ENCODE measurements at regions not wholly inside any gene's neighbourhood (a gene's known extent, or its start where the extent isn't known, plus 50 kb on each side); places are given as distances from the start of the nearest gene placed in this dataset.

DNA sequence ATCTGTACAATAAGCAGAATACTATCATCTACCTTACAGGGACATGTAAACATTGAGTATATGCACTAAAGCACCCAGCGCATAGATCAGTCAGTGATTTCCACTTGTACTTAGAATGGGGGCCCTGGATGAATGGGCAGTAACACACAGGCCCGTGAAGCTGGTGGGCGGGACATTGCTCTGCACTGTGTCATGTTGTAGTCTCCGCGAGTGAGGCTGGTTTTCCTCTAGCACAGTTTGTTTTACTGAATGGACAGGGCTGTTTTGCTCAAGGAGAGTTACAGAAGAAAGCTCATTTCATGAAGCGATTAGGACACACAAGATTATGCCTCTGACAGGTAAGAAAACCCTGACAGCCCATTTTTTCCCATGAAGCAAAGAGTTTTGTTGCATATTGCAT, 86.4 kb upstream of the SOX21 start:
- Histone ChIP-seq H3K4ac (ENCODE audit: low read depth, low read length) (no peak overlapping the region), H2AK5ac (ENCODE audit: insufficient read length, low read length) (no peak overlapping the region), H3K27ac (ENCODE audit: insufficient read length, low read depth, low read length) (no peak overlapping the region), H3K56ac (ENCODE audit: insufficient read length, low read depth, low read length) (no peak overlapping the region), H2BK20ac (ENCODE audit: low read depth, low read length, poor library complexity, severe bottlenecking) (no peak overlapping the region), H3K9ac (ENCODE audit: extremely low read depth, insufficient read length, low read length) (no peak overlapping the region), H3K79me1 (ENCODE audit: insufficient read depth, low read depth, low read length, poor library complexity, severe bottlenecking) (no peaks in the 10 kb centered on the region), H3K14ac (ENCODE audit: insufficient read depth, low read length) (no peak overlapping the region), H3K4me2 (ENCODE audit: insufficient read depth, insufficient read length, low read length) (no peak overlapping the region), H4K91ac (ENCODE audit: insufficient read length, low read depth, low read length) (no peak overlapping the region), H3K9me3 (ENCODE audit: control insufficient read depth, low read depth, low read length) (no peaks in the 10 kb centered on the region), H2BK12ac (ENCODE audit: insufficient read length, low read depth, low read length) (no peak overlapping the region), H3K23ac (ENCODE audit: insufficient read length, low read depth, low read length) (no peak overlapping the region), H2AFZ (ENCODE audit: low read length) (no peak overlapping the region), H2BK5ac (ENCODE audit: insufficient read length, low read length) (no peak overlapping the region), H4K8ac (replicated peaks; ENCODE audit: insufficient read length, low read depth, low read length) (no peak overlapping the region), H3K4me1 (ENCODE audit: insufficient read depth, low read length) (no peaks in the 10 kb centered on the region), H3K23me2 (ENCODE audit: insufficient read length, low read depth, low read length, poor library complexity, severe bottlenecking) (no peaks in the 10 kb centered on the region), H4K20me1 (ENCODE audit: control insufficient read depth, insufficient read depth, insufficient read length) (no peaks in the 10 kb centered on the region), H3K18ac (ENCODE audit: insufficient read length, low read depth, low read length) (no peak overlapping the region), H2BK120ac (ENCODE audit: low read depth, low read length, poor library complexity, severe bottlenecking) (no peak overlapping the region), H3K79me2 (ENCODE audit: insufficient read depth, low read length) (no peaks in the 10 kb centered on the region), H3T11ph (ENCODE audit: low read length) (no peak overlapping the region), H4K5ac (ENCODE audit: insufficient read length, low read depth, low read length) (no peak overlapping the region), H2BK15ac (ENCODE audit: low read depth, low read length) (no peak overlapping the region), H3K27me3 (ENCODE audit: insufficient read depth, low read length) (no peaks in the 10 kb centered on the region)
- H3K36me3 Mint-ChIP-seq (ENCODE audit: insufficient read depth in 1 of 3, low read depth in 3 of 3) = no peaks in the 10 kb centered on the region
- no peak overlapping the region; a peak in 1 of 7 replicates for H3K27ac Mint-ChIP-seq
- no peaks in the 10 kb centered on the region for H3K9me3 Mint-ChIP-seq
- peaks cover 4 to 9% of the 10 kb centered on the region in 2 experiments; a peak in 2 of 4 replicates for H3K4me1 Mint-ChIP-seq
- TF ChIP-seq, protein P1, sequence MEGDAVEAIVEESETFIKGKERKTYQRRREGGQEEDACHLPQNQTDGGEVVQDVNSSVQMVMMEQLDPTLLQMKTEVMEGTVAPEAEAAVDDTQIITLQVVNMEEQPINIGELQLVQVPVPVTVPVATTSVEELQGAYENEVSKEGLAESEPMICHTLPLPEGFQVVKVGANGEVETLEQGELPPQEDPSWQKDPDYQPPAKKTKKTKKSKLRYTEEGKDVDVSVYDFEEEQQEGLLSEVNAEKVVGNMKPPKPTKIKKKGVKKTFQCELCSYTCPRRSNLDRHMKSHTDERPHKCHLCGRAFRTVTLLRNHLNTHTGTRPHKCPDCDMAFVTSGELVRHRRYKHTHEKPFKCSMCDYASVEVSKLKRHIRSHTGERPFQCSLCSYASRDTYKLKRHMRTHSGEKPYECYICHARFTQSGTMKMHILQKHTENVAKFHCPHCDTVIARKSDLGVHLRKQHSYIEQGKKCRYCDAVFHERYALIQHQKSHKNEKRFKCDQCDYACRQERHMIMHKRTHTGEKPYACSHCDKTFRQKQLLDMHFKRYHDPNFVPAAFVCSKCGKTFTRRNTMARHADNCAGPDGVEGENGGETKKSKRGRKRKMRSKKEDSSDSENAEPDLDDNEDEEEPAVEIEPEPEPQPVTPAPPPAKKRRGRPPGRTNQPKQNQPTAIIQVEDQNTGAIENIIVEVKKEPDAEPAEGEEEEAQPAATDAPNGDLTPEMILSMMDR (conservative IDR thresholded peaks at IDR 0.05) = no peak
- no peak for DNase-seq
- H3K4me3 Mint-ChIP-seq = no peak overlapping the region
- no CpG with 5 or more reads among the region's 6 CpGs for WGBS (ENCODE audit: extremely low coverage, insufficient read length, low lambda C conversion rate)
- no peaks in the 10 kb centered on the region for H3K27me3 Mint-ChIP-seq (ENCODE audit: low read depth)

All from H9 (cell line).